Omental fat pad (tissue), 3 donors: ENCODE measurements at regions not wholly inside any gene's neighbourhood (a gene's known extent, or its start where the extent isn't known, plus 50 kb on each side); places are given as distances from the start of the nearest gene placed in this dataset.
"Not testable (repeated sequence)": the region's sequence is repeated elsewhere in the genome, so short reads cannot be mapped to it uniquely, and the experiment has no call there.

ENCODE experiments used
- ATAC-seq: fragments of 150-250 bp; one replicate; pipeline ENCODE4 v1.9.1; 2016; ENCODE audit warnings: mild to moderate bottlenecking, moderate library complexity; ENCODE audit not compliant: low FRiP score
- DNase-seq: peaks from one replicate; pipeline ENCODE4 v3.0.0-alpha.2; 2019; ENCODE audit warnings: low spot score
- CTCF ChIP-seq, 3 donors: fragments of 450-650 bp; IDR thresholded peaks; one replicate each; pipeline ENCODE4 v1.5.1; 2016 to 2017; ENCODE audit warnings: antibody characterized with exemption in 3 of 3, mild to moderate bottlenecking in 3 of 3, moderate library complexity in 2 of 3

- ATAC-seq (no peak), DNase-seq (no peak)
- no peak for TF ChIP-seq CTCF (IDR thresholded peaks at IDR 0.05)
These were observed 68.4 kb upstream of the RELL1 start for GRCh38 chr4:37754410-37755185.

- no peak for TF ChIP-seq CTCF (IDR thresholded peaks at IDR 0.05)
- no peak for DNase-seq
- ATAC-seq = no peak
These were observed 63.3 kb upstream of the RELL1 start for GRCh38 chr4:37749398-37749988.

GRCh38 chr4:37748485-37748884 lies 62.3 kb upstream of the RELL1 start:
- no peak for TF ChIP-seq CTCF (IDR thresholded peaks at IDR 0.05)
- ATAC-seq = no peak
- no peak for DNase-seq

- DNase-seq (no peak), ATAC-seq (no peak)
- TF ChIP-seq CTCF (IDR thresholded peaks at IDR 0.05) = no peak
These were observed 61.7 kb upstream of the RELL1 start for GRCh38 chr4:37747772-37748330.

DNA sequence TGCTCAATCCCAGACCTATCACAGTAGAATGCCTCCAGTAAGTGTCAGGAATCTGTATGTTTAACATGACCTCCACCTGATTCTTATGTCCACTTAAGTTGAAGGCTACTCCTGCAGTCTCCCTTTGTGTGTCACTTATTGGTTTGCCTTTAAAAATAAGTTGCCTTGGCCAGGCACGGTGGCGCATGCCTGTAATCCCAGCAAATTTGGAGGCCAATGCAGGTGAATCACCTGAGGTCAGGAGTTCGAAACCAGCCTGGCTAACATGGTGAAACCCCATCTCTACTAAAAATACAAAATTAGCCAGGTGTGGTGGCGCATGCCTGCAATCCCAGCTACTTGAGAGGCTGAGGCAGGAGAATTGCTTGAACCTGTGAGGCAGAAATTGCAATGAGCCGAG lies 60.7 kb upstream of the RELL1 start:
- not testable (repeated sequence) for DNase-seq, ATAC-seq

DNA sequence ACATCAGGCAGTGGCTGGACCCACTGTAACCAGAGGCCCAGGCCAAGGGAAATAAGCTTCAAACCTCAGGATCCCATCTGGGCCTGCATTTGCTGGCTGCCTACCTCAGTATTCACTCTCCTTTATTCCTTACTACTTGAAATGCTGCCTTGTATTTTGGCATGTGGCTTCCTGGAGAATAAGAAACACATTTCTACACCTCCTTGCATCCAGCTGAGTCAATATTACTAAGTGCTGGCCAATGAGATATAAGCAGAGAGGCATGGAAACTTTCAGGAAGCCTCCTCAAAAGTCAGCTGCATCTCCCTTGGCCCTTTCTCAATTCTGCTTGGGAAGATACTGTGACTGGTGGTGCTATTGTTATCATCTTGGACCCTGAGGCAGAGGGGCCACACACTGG lies 59.8 kb upstream of the RELL1 start:
- ATAC-seq (no peak), DNase-seq (no peak)
- TF ChIP-seq CTCF (IDR thresholded peaks at IDR 0.05) = no peak

GRCh38 chr4:37742149-37742548 lies 56.0 kb upstream of the RELL1 start:
- no peak for ATAC-seq

More at GRCh38 chr4:37742149-37742548, 56.0 kb upstream of the RELL1 start:
- no peak for DNase-seq
- TF ChIP-seq CTCF (IDR thresholded peaks at IDR 0.05) = no peak
